GM23338 (cell line): ENCODE measurements at regions not wholly inside any gene's neighbourhood (a gene's known extent, or its start where the extent isn't known, plus 50 kb on each side); places are given as distances from the start of the nearest gene placed in this dataset.

ENCODE experiments used
- ATAC-seq: fragments of 200-7000 bp; cut with Tn5 transposase; 3 replicates; pipeline ENCODE4 v1.9.1; 2020
- DNase-seq: peaks from one replicate; pipeline ENCODE4 v3.0.0-alpha.2; 2015; ENCODE audit warnings: low spot score
- H2AFZ ChIP-seq: fragments of 200-600 bp; sonication (generic); 2 replicates; pipeline ENCODE4 v1.8.0; 2016; ENCODE audit warnings: antibody characterized with exemption, mild to moderate bottlenecking, moderate library complexity
- H3F3A ChIP-seq: fragments of 200-600 bp; sonication (generic); replicated peaks from 2 replicates; pipeline ENCODE4 v1.8.0; 2017; ENCODE audit warnings: antibody characterized with exemption, mixed run types, low read depth
- H3K27ac ChIP-seq: fragments of 200-600 bp; sonication (generic); 2 replicates; pipeline ENCODE4 v1.6.1; 2016; ENCODE audit warnings: low read depth
- H3K27me3 ChIP-seq: fragments of 200-600 bp; sonication (generic); 2 replicates; pipeline ENCODE4 v1.8.0; 2016; ENCODE audit warnings: mild to moderate bottlenecking, mixed run types, moderate library complexity; ENCODE audit not compliant: insufficient read depth
- H3K36me3 ChIP-seq: fragments of 200-600 bp; sonication (generic); 2 replicates; pipeline ENCODE4 v1.8.0; 2016; ENCODE audit warnings: mild to moderate bottlenecking; ENCODE audit not compliant: insufficient read depth
- H3K4me1 ChIP-seq: fragments of 200-600 bp; sonication (generic); 2 replicates; pipeline ENCODE4 v1.8.0; 2016; ENCODE audit warnings: mild to moderate bottlenecking, moderate library complexity; ENCODE audit not compliant: insufficient read depth
- H3K4me2 ChIP-seq: fragments of 200-600 bp; sonication (generic); 2 replicates; pipeline ENCODE4 v1.7.1; 2017; ENCODE audit warnings: mixed run types
- H3K4me3 ChIP-seq: fragments of 200-600 bp; sonication (generic); 2 replicates; pipeline ENCODE4 v1.6.1; 2016; ENCODE audit warnings: mixed run types
- H3K79me2 ChIP-seq: fragments of 200-600 bp; sonication (generic); replicated peaks from 2 replicates; pipeline ENCODE4 v1.8.0; 2017; ENCODE audit warnings: mild to moderate bottlenecking; ENCODE audit not compliant: insufficient read depth
- H3K9me2 ChIP-seq: fragments of 200-600 bp; sonication (generic); 2 replicates; pipeline ENCODE4 v1.8.0; 2017; ENCODE audit not compliant: insufficient read depth
- H4K20me1 ChIP-seq: fragments of 200-600 bp; sonication (generic); replicated peaks from 2 replicates; pipeline ENCODE4 v1.8.0; 2017; ENCODE audit warnings: mild to moderate bottlenecking; ENCODE audit not compliant: insufficient read depth
- H3K27ac Mint-ChIP-seq: 2 replicates; pipeline ENCODE4 v1.8.0; 2020; ENCODE audit warnings: inconsistent platforms, mild to moderate bottlenecking, moderate library complexity, mixed read lengths
- H3K27me3 Mint-ChIP-seq: 3 replicates; pipeline ENCODE4 v1.8.0; 2022; ENCODE audit warnings: low read depth, mild to moderate bottlenecking, moderate library complexity, mixed read lengths, inconsistent platforms; ENCODE audit not compliant: insufficient read depth, poor library complexity
- H3K36me3 Mint-ChIP-seq: 3 replicates; pipeline ENCODE4 v1.8.0; 2021; ENCODE audit warnings: low read depth, mild to moderate bottlenecking, inconsistent platforms, moderate library complexity, mixed read lengths
- H3K4me1 Mint-ChIP-seq: 3 replicates; pipeline ENCODE4 v1.8.0; 2020; ENCODE audit warnings: mild to moderate bottlenecking, inconsistent platforms, mixed read lengths
- H3K4me3 Mint-ChIP-seq: 3 replicates; pipeline ENCODE4 v1.8.0; 2021; ENCODE audit warnings: moderate library complexity, mild to moderate bottlenecking, inconsistent platforms, mixed read lengths
- H3K9me3 Mint-ChIP-seq: 3 replicates; pipeline ENCODE4 v1.8.0; 2020; ENCODE audit warnings: moderate library complexity, mild to moderate bottlenecking, inconsistent platforms, mixed read lengths
- CREB1 ChIP-seq: fragments of 250-450 bp; sonication (Bioruptor Pico); IDR thresholded peaks from 2 replicates; pipeline ENCODE4 v1.5.0; 2020; ENCODE audit warnings: low read depth, mild to moderate bottlenecking, moderate library complexity
- ETS1 ChIP-seq: IDR thresholded peaks from 2 replicates; pipeline ENCODE4 v1.6.1; 2016; ENCODE audit warnings: antibody characterized with exemption
- EZH2 ChIP-seq: fragments of 200-600 bp; sonication (generic); IDR thresholded peaks from one replicate; pipeline ENCODE4 v1.8.0; 2017; ENCODE audit warnings: antibody characterized with exemption, mild to moderate bottlenecking, low read depth; ENCODE audit not compliant: unreplicated experiment
- EZH2phosphoT487 ChIP-seq: fragments of 200-600 bp; sonication (generic); IDR thresholded peaks from one replicate; pipeline ENCODE4 v1.8.1; 2018; ENCODE audit warnings: antibody characterized with exemption; ENCODE audit not compliant: unreplicated experiment
- JUNB ChIP-seq: IDR thresholded peaks from one replicate; pipeline ENCODE4 v1.6.1; 2016; ENCODE audit warnings: antibody characterized with exemption; ENCODE audit not compliant: unreplicated experiment
- NANOG ChIP-seq: IDR thresholded peaks from 2 replicates; pipeline ENCODE4 v1.6.1; 2016; ENCODE audit warnings: antibody characterized with exemption, borderline replicate concordance
- POLR2AphosphoS5 ChIP-seq: IDR thresholded peaks from 2 replicates; pipeline ENCODE4 v1.6.1; 2016; ENCODE audit warnings: antibody characterized with exemption, low read depth
- STAT1 ChIP-seq: IDR thresholded peaks from one replicate; pipeline ENCODE4 v1.6.1; 2016; ENCODE audit warnings: antibody characterized with exemption; ENCODE audit not compliant: unreplicated experiment
- ZNF114 ChIP-seq: fragments of 250-450 bp; sonication (Bioruptor Pico); IDR thresholded peaks from 2 replicates; pipeline ENCODE4 v1.5.0; 2020; ENCODE audit warnings: mild to moderate bottlenecking, moderate library complexity
- ZNF331 ChIP-seq: fragments of 250-450 bp; sonication (Bioruptor Pico); IDR thresholded peaks from 2 replicates; pipeline ENCODE4 v1.5.0; 2020; ENCODE audit warnings: low read depth, mild to moderate bottlenecking, moderate library complexity
- TF ChIP-seq, protein P1 (sequence below), 2 experiments: fragments of 200-600 bp in 1 of 2; sonication (generic) in 1 of 2; conservative IDR thresholded peaks; 2 replicates each; pipeline versions ENCODE4 v1.5.1 to v1.6.1; 2016 to 2017; ENCODE audit warnings: antibody characterized with exemption in 2 of 2, low read depth in 2 of 2, mild to moderate bottlenecking in 2 of 2, moderate library complexity in 1 of 2
- TF ChIP-seq, protein P2 (sequence below): fragments of 250-450 bp; sonication (Bioruptor Pico); IDR thresholded peaks from 2 replicates; pipeline ENCODE4 v1.5.0; 2020; ENCODE audit warnings: mild to moderate bottlenecking, moderate library complexity
- TF ChIP-seq, protein P3 (sequence below): IDR thresholded peaks from one replicate; pipeline ENCODE4 v1.6.1; 2018; ENCODE audit warnings: antibody characterized with exemption; ENCODE audit not compliant: unreplicated experiment

GRCh38 chrX:125422986-125423385 is 103.3 kb downstream of the TEX13C start:
- DNase-seq (no peak), ATAC-seq (no peak)
- no peak overlapping the region for H3K4me3 Mint-ChIP-seq
- Histone ChIP-seq H3K27me3 (no peaks in the 10 kb centered on the region), H3K36me3 (no peaks in the 10 kb centered on the region), H3K4me1 (no peaks in the 10 kb centered on the region), H3K9me2 (no peaks in the 10 kb centered on the region), H3F3A (no peaks in the 10 kb centered on the region), H3K4me2 (no peak overlapping the region), H3K4me3 (no peak overlapping the region), H4K20me1 (no peaks in the 10 kb centered on the region), H2AFZ (no peak overlapping the region), H3K27ac (no peak overlapping the region), H3K79me2 (no peaks in the 10 kb centered on the region)
- peaks cover 1% of the 10 kb centered on the region for H3K27me3 Mint-ChIP-seq
- no peaks in the 10 kb centered on the region; the same call in 2 of the 3 replicates for H3K36me3 Mint-ChIP-seq
- peaks cover 4% of the 10 kb centered on the region; the same call in 2 of the 3 replicates for H3K4me1 Mint-ChIP-seq
- no peak overlapping the region for H3K27ac Mint-ChIP-seq
- TF ChIP-seq ETS1 (no peak), POLR2AphosphoS5 (no peak), STAT1 (no peak), ZNF114 (CRISPR knock-in tag) (no peak), NANOG (no peak), EZH2phosphoT487 (no peak), CREB1 (CRISPR knock-in tag) (no peak), JUNB (no peak), ZNF331 (CRISPR knock-in tag) (no peak), EZH2 (no peak)
- TF ChIP-seq, protein P1, sequence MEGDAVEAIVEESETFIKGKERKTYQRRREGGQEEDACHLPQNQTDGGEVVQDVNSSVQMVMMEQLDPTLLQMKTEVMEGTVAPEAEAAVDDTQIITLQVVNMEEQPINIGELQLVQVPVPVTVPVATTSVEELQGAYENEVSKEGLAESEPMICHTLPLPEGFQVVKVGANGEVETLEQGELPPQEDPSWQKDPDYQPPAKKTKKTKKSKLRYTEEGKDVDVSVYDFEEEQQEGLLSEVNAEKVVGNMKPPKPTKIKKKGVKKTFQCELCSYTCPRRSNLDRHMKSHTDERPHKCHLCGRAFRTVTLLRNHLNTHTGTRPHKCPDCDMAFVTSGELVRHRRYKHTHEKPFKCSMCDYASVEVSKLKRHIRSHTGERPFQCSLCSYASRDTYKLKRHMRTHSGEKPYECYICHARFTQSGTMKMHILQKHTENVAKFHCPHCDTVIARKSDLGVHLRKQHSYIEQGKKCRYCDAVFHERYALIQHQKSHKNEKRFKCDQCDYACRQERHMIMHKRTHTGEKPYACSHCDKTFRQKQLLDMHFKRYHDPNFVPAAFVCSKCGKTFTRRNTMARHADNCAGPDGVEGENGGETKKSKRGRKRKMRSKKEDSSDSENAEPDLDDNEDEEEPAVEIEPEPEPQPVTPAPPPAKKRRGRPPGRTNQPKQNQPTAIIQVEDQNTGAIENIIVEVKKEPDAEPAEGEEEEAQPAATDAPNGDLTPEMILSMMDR (conservative IDR thresholded peaks at IDR 0.05; ENCODE audit: low read depth in 2 of 2) = no peak
- TF ChIP-seq, protein P2, sequence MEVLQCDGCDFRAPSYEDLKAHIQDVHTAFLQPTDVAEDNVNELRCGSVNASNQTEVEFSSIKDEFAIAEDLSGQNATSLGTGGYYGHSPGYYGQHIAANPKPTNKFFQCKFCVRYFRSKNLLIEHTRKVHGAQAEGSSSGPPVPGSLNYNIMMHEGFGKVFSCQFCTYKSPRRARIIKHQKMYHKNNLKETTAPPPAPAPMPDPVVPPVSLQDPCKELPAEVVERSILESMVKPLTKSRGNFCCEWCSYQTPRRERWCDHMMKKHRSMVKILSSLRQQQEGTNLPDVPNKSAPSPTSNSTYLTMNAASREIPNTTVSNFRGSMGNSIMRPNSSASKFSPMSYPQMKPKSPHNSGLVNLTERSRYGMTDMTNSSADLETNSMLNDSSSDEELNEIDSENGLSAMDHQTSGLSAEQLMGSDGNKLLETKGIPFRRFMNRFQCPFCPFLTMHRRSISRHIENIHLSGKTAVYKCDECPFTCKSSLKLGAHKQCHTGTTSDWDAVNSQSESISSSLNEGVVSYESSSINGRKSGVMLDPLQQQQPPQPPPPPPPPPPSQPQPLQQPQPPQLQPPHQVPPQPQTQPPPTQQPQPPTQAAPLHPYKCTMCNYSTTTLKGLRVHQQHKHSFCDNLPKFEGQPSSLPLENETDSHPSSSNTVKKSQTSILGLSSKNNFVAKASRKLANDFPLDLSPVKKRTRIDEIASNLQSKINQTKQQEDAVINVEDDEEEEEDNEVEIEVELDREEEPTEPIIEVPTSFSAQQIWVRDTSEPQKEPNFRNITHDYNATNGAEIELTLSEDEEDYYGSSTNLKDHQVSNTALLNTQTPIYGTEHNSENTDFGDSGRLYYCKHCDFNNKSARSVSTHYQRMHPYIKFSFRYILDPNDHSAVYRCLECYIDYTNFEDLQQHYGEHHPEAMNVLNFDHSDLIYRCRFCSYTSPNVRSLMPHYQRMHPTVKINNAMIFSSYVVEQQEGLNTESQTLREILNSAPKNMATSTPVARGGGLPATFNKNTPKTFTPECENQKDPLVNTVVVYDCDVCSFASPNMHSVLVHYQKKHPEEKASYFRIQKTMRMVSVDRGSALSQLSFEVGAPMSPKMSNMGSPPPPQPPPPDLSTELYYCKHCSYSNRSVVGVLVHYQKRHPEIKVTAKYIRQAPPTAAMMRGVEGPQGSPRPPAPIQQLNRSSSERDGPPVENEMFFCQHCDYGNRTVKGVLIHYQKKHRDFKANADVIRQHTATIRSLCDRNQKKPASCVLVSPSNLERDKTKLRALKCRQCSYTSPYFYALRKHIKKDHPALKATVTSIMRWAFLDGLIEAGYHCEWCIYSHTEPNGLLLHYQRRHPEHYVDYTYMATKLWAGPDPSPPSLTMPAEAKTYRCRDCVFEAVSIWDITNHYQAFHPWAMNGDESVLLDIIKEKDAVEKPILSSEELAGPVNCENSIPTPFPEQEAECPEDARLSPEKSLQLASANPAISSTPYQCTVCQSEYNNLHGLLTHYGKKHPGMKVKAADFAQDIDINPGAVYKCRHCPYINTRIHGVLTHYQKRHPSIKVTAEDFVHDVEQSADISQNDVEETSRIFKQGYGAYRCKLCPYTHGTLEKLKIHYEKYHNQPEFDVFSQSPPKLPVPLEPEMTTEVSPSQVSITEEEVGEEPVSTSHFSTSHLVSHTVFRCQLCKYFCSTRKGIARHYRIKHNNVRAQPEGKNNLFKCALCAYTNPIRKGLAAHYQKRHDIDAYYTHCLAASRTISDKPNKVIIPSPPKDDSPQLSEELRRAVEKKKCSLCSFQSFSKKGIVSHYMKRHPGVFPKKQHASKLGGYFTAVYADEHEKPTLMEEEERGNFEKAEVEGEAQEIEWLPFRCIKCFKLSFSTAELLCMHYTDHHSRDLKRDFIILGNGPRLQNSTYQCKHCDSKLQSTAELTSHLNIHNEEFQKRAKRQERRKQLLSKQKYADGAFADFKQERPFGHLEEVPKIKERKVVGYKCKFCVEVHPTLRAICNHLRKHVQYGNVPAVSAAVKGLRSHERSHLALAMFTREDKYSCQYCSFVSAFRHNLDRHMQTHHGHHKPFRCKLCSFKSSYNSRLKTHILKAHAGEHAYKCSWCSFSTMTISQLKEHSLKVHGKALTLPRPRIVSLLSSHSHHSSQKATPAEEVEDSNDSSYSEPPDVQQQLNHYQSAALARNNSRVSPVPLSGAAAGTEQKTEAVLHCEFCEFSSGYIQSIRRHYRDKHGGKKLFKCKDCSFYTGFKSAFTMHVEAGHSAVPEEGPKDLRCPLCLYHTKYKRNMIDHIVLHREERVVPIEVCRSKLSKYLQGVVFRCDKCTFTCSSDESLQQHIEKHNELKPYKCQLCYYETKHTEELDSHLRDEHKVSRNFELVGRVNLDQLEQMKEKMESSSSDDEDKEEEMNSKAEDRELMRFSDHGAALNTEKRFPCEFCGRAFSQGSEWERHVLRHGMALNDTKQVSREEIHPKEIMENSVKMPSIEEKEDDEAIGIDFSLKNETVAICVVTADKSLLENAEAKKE (CRISPR knock-in tag) = no peak
- TF ChIP-seq, protein P3, sequence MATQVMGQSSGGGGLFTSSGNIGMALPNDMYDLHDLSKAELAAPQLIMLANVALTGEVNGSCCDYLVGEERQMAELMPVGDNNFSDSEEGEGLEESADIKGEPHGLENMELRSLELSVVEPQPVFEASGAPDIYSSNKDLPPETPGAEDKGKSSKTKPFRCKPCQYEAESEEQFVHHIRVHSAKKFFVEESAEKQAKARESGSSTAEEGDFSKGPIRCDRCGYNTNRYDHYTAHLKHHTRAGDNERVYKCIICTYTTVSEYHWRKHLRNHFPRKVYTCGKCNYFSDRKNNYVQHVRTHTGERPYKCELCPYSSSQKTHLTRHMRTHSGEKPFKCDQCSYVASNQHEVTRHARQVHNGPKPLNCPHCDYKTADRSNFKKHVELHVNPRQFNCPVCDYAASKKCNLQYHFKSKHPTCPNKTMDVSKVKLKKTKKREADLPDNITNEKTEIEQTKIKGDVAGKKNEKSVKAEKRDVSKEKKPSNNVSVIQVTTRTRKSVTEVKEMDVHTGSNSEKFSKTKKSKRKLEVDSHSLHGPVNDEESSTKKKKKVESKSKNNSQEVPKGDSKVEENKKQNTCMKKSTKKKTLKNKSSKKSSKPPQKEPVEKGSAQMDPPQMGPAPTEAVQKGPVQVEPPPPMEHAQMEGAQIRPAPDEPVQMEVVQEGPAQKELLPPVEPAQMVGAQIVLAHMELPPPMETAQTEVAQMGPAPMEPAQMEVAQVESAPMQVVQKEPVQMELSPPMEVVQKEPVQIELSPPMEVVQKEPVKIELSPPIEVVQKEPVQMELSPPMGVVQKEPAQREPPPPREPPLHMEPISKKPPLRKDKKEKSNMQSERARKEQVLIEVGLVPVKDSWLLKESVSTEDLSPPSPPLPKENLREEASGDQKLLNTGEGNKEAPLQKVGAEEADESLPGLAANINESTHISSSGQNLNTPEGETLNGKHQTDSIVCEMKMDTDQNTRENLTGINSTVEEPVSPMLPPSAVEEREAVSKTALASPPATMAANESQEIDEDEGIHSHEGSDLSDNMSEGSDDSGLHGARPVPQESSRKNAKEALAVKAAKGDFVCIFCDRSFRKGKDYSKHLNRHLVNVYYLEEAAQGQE = no peak
- H3K9me3 Mint-ChIP-seq = no peaks in the 10 kb centered on the region; the same call in 2 of the 3 replicates
